ENCODE measurements at regions not wholly inside any gene's neighbourhood (a gene's known extent, or its start where the extent isn't known, plus 50 kb on each side); places are given as distances from the start of the nearest gene placed in this dataset.
"Not testable (repeated sequence)": the region's sequence is repeated elsewhere in the genome, so short reads cannot be mapped to it uniquely, and the experiment has no call there.

GRCh38 chr4:27387711-27388110 lies 527.1 kb downstream of the STIM2 start:
- Mint-ChIP-seq H3K4me3 (no peak overlapping the region), H3K36me3 (ENCODE audit: low read depth) (no peaks in the 10 kb centered on the region), H3K4me1 (no peaks in the 10 kb centered on the region), H3K27ac (no peak overlapping the region), H3K27me3 (no peaks in the 10 kb centered on the region)
- no peaks in the 10 kb centered on the region for H3K9me3 ChIP-seq (ENCODE audit: control insufficient read depth, low read length, poor library complexity, severe bottlenecking)
- DNase-seq (no peak), ATAC-seq (no peak)

GRCh38 chr4:27397886-27398285 lies 537.2 kb downstream of the STIM2 start:
- H3K4me1 Mint-ChIP-seq: no peaks in the 10 kb centered on the region
- ATAC-seq: no peak
- H3K36me3 Mint-ChIP-seq (ENCODE audit: low read depth): no peaks in the 10 kb centered on the region
- H3K27me3 Mint-ChIP-seq: no peaks in the 10 kb centered on the region
- H3K9me3 ChIP-seq (ENCODE audit: control insufficient read depth, low read length, poor library complexity, severe bottlenecking): no peaks in the 10 kb centered on the region
- no peak for DNase-seq
- H3K4me3 Mint-ChIP-seq: no peak overlapping the region
- no peak overlapping the region for H3K27ac Mint-ChIP-seq

GRCh38 chr4:27398631-27399310 lies 538.1 kb downstream of the STIM2 start:
- H3K27me3 Mint-ChIP-seq: no peaks in the 10 kb centered on the region
- no peak overlapping the region for H3K4me3 Mint-ChIP-seq
- no peaks in the 10 kb centered on the region for H3K9me3 ChIP-seq (ENCODE audit: control insufficient read depth, low read length, poor library complexity, severe bottlenecking)
- no peak for ATAC-seq
- no peaks in the 10 kb centered on the region for H3K4me1 Mint-ChIP-seq
- no peaks in the 10 kb centered on the region for H3K36me3 Mint-ChIP-seq (ENCODE audit: low read depth)
- H3K27ac Mint-ChIP-seq: no peak overlapping the region
- no peak for DNase-seq

- Mint-ChIP-seq H3K27ac (no peak overlapping the region), H3K4me1 (no peaks in the 10 kb centered on the region), H3K27me3 (no peaks in the 10 kb centered on the region), H3K36me3 (ENCODE audit: low read depth) (no peaks in the 10 kb centered on the region), H3K4me3 (no peak overlapping the region)
- ATAC-seq (no peak), DNase-seq (no peak)
- H3K9me3 ChIP-seq (ENCODE audit: control insufficient read depth, low read length, poor library complexity, severe bottlenecking): no peaks in the 10 kb centered on the region
Observed at GRCh38 chr4:27407616-27408015, 547.0 kb downstream of the STIM2 start.

GRCh38 chr4:27412613-27413012 lies 552.0 kb downstream of the STIM2 start:
- no peaks in the 10 kb centered on the region for H3K4me1 Mint-ChIP-seq
- no peaks in the 10 kb centered on the region for H3K9me3 ChIP-seq (ENCODE audit: control insufficient read depth, low read length, poor library complexity, severe bottlenecking)
- no peaks in the 10 kb centered on the region for H3K36me3 Mint-ChIP-seq (ENCODE audit: low read depth)
- no peaks in the 10 kb centered on the region for H3K27me3 Mint-ChIP-seq
- DNase-seq (no peak), ATAC-seq (no peak)
- no peak overlapping the region for H3K27ac Mint-ChIP-seq
- H3K4me3 Mint-ChIP-seq: no peak overlapping the region

GRCh38 chr4:27414887-27415731 lies 554.5 kb downstream of the STIM2 start:
- Mint-ChIP-seq H3K36me3 (ENCODE audit: low read depth) (no peaks in the 10 kb centered on the region), H3K4me1 (no peaks in the 10 kb centered on the region), H3K27me3 (no peaks in the 10 kb centered on the region), H3K27ac (no peak overlapping the region), H3K4me3 (no peak overlapping the region)
- DNase-seq (no peak), ATAC-seq (no peak)
- no peaks in the 10 kb centered on the region for H3K9me3 ChIP-seq (ENCODE audit: control insufficient read depth, low read length, poor library complexity, severe bottlenecking)

GRCh38 chr4:27428661-27429060 lies 568.0 kb downstream of the STIM2 start:
- Mint-ChIP-seq H3K27ac (no peak overlapping the region), H3K4me1 (no peaks in the 10 kb centered on the region), H3K36me3 (ENCODE audit: low read depth) (no peaks in the 10 kb centered on the region), H3K27me3 (no peaks in the 10 kb centered on the region), H3K4me3 (no peak overlapping the region)
- no peak for DNase-seq
- no peak for ATAC-seq
- no peaks in the 10 kb centered on the region for H3K9me3 ChIP-seq (ENCODE audit: control insufficient read depth, low read length, poor library complexity, severe bottlenecking)

GRCh38 chr4:27429364-27429871 lies 568.8 kb downstream of the STIM2 start:
- no peaks in the 10 kb centered on the region for H3K36me3 Mint-ChIP-seq (ENCODE audit: low read depth)
- no peaks in the 10 kb centered on the region for H3K9me3 ChIP-seq (ENCODE audit: control insufficient read depth, low read length, poor library complexity, severe bottlenecking)
- H3K4me1 Mint-ChIP-seq: no peaks in the 10 kb centered on the region
- no peak overlapping the region for H3K4me3 Mint-ChIP-seq
- no peak overlapping the region for H3K27ac Mint-ChIP-seq
- ATAC-seq: no peak
- no peak for DNase-seq
- no peaks in the 10 kb centered on the region for H3K27me3 Mint-ChIP-seq

- Mint-ChIP-seq H3K4me1 (no peaks in the 10 kb centered on the region), H3K36me3 (ENCODE audit: low read depth) (no peaks in the 10 kb centered on the region), H3K27ac (no peak overlapping the region), H3K27me3 (no peaks in the 10 kb centered on the region), H3K4me3 (no peak overlapping the region)
- DNase-seq (no peak), ATAC-seq (no peak)
- H3K9me3 ChIP-seq (ENCODE audit: control insufficient read depth, low read length, poor library complexity, severe bottlenecking): no peaks in the 10 kb centered on the region
Observed at GRCh38 chr4:27442146-27442545, 581.5 kb downstream of the STIM2 start.

GRCh38 chr4:27442661-27443060 lies 582.0 kb downstream of the STIM2 start:
- not testable (repeated sequence) for H3K9me3 ChIP-seq (ENCODE audit: control insufficient read depth, low read length, poor library complexity, severe bottlenecking); H3K4me1 Mint-ChIP-seq; DNase-seq; H3K27me3 Mint-ChIP-seq; ATAC-seq; H3K4me3 Mint-ChIP-seq; H3K27ac Mint-ChIP-seq; H3K36me3 Mint-ChIP-seq (ENCODE audit: low read depth)

GRCh38 chr4:27463816-27464215 lies 603.2 kb downstream of the STIM2 start:
- DNase-seq: no peak
- no peak overlapping the region for H3K27ac Mint-ChIP-seq
- no peaks in the 10 kb centered on the region for H3K9me3 ChIP-seq (ENCODE audit: control insufficient read depth, low read length, poor library complexity, severe bottlenecking)
- no peaks in the 10 kb centered on the region for H3K36me3 Mint-ChIP-seq (ENCODE audit: low read depth)
- ATAC-seq: no peak
- H3K27me3 Mint-ChIP-seq: no peaks in the 10 kb centered on the region
- no peaks in the 10 kb centered on the region for H3K4me1 Mint-ChIP-seq
- no peak overlapping the region for H3K4me3 Mint-ChIP-seq

GRCh38 chr4:27467351-27467750 lies 606.7 kb downstream of the STIM2 start:
- Mint-ChIP-seq H3K4me1 (no peaks in the 10 kb centered on the region), H3K36me3 (ENCODE audit: low read depth) (no peaks in the 10 kb centered on the region), H3K27ac (no peak overlapping the region), H3K27me3 (no peaks in the 10 kb centered on the region), H3K4me3 (no peak overlapping the region)
- no peak for DNase-seq
- H3K9me3 ChIP-seq (ENCODE audit: control insufficient read depth, low read length, poor library complexity, severe bottlenecking): no peaks in the 10 kb centered on the region
- ATAC-seq: no peak

- no peaks in the 10 kb centered on the region for H3K9me3 ChIP-seq (ENCODE audit: control insufficient read depth, low read length, poor library complexity, severe bottlenecking)
- Mint-ChIP-seq H3K27ac (no peak overlapping the region), H3K4me1 (no peaks in the 10 kb centered on the region), H3K27me3 (no peaks in the 10 kb centered on the region), H3K4me3 (no peak overlapping the region), H3K36me3 (ENCODE audit: low read depth) (no peaks in the 10 kb centered on the region)
- ATAC-seq: no peak
- DNase-seq: no peak
Observed at GRCh38 chr4:27472364-27472763, 611.7 kb downstream of the STIM2 start.

GRCh38 chr4:27474691-27475090 lies 614.0 kb downstream of the STIM2 start:
- H3K36me3 Mint-ChIP-seq (ENCODE audit: low read depth): no peaks in the 10 kb centered on the region
- H3K27me3 Mint-ChIP-seq: no peaks in the 10 kb centered on the region
- H3K9me3 ChIP-seq (ENCODE audit: control insufficient read depth, low read length, poor library complexity, severe bottlenecking): no peaks in the 10 kb centered on the region
- H3K4me3 Mint-ChIP-seq: no peak overlapping the region
- no peak overlapping the region for H3K27ac Mint-ChIP-seq
- H3K4me1 Mint-ChIP-seq: no peaks in the 10 kb centered on the region
- DNase-seq (no peak), ATAC-seq (no peak)

All from T-helper 17 cell (primary cell).